SHP77 (cell line): ENCODE measurements at regions not wholly inside any gene's neighbourhood (a gene's known extent, or its start where the extent isn't known, plus 50 kb on each side); places are given as distances from the start of the nearest gene placed in this dataset.
"Not testable (repeated sequence)": the region's sequence is repeated elsewhere in the genome, so short reads cannot be mapped to it uniquely, and the experiment has no call there.

ENCODE experiments used
- DNase-seq, 2 experiments: peaks; one replicate each; lab custom pipeline; 2025; lab: John Stamatoyannopoulos, UW

- DNase-seq, result no peak
Measured at GRCh38 chr5:135157421-135158313, 123.6 kb upstream of the PITX1 start.

GRCh38 chr5:135156715-135157404, 122.8 kb upstream of the PITX1 start:
- peak; percentile 80 to 83 for DNase-seq

GRCh38 chr5:135156337-135156714, 122.3 kb upstream of the PITX1 start:
- no peak for DNase-seq

DNA sequence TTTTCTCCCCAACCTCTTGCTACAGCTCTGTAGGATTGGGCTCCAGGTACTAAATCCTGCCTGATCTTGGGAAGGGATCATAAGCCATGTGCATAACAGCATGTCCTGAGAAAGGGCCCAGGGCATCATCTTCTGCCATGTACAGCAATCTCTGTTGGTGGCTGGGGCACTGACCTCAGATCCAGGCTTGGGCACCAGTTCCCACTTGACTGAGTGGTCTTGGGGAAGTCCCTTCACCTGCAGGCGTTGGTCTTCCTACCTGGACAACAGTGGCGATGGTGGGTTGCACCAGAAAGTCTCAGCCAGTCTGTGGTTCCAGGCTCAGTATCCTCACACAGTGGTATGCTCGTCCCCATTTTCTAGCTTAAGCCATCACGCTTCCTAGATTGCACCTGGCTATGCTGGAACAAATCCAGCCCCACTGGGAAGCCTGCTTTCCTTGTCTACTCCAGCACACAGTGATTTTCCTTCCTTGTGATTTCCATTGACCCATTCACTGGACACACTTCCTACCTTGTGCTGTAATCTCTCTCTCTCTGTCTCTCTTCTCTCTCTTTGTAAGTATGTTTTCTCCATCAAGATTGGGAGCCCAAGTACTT, 121.7 kb upstream of the PITX1 start:
- DNase-seq, result peak; percentile 66 to 79

GRCh38 chr5:135154961-135155360, 120.9 kb upstream of the PITX1 start:
- DNase-seq, result no peak

DNA sequence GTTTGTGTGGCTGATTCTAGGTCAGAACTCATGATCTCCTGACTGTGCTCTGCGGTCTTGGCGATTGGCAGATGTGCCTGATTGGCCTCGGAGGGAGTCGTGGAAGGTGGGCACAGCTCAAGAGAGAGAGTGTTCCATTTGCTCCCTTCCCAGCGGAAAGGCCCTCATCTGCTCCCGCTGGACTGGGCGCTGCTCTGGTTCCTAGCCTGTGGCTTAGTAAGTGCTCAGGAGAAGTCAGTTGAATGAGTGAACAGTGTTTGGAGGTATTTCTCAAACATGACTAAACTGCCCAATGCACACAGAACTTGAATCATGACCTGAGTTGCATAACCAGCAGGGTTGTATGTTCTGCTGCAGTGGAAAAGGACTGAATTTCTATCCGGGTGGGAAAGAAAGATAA, 120.2 kb upstream of the PITX1 start:
- DNase-seq, result no peak

DNA sequence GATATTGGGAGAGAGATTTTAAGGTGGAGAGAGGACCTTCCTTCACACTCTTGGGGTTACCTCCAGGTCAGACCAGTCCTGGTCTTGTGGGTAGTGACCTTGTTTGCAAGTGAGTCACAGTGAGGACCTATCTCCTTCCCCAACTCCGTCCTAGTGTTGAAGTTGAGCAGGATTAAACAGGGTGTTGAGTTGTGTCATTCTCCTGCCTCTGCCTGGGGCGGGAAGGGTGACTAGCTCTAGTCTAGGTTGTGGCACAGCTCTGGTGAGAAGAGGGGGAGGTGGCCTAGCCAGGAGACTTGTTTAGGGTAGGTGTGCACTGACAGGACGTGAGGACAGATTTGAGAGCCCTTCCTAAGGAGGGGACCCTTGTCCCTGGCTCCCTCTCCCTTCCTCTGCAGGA, 119.6 kb upstream of the PITX1 start:
- DNase-seq, result no peak

- DNase-seq, result no peak
Measured at GRCh38 chr5:135153259-135153658, 119.2 kb upstream of the PITX1 start.

DNA sequence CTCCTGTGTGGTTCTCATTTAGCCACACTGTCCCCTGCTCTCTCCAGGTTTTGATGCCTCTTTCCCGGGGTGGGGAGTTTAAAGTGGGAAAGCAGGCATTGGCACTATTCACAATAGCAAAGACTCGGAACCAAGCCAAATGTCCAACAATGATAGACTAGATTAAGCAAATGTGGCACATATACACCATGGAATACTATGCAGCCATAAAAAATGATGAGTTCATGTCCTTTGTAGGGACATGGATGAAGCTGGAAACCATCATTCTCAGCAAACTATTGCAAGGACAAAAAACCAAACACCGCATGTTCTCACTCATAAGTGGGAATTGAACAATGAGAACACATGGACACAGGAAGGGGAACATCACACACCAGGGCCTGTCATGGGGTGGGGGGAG, 117.6 kb upstream of the PITX1 start:
- DNase-seq, result not testable (repeated sequence)

DNA sequence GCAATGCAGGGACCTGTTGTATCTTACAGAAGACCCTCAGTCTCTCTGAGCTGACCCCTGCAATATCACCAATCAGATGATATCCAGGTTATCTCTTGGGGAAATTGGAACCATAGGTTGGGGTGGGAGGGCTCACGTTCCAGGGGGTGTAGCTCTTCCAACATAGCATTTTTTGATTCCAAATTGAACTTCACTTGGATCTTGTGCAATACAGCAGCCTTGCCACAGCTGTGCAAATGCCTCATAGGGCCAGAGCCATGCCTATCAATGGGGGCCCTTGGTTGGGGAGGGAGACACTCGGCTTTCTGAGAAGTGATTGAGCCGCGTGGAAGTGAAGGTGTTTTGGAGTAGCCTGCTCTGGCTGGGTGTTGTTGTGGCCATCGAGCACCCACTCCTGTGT, 117.2 kb upstream of the PITX1 start:
- no peak for DNase-seq

DNA sequence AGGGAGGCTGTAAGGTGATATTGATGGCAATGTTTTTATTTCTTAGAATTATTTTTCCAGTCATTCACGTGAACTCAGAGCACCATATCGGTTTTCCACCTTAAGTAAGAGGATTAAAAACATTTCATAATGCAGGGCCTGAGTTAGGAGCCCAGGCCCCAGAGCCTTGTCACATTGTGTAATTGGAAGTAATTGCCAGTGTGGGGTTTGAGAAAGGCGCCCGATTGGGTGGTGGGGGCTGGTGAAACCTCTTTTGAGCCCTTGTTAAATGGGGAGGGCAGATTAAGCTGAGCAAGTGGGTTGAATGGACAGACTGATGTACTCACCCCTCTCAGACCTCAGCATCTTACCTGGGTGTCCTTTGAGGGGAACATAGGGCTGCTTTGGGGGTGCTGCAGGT, 116.7 kb upstream of the PITX1 start:
- DNase-seq, result no peak

DNA sequence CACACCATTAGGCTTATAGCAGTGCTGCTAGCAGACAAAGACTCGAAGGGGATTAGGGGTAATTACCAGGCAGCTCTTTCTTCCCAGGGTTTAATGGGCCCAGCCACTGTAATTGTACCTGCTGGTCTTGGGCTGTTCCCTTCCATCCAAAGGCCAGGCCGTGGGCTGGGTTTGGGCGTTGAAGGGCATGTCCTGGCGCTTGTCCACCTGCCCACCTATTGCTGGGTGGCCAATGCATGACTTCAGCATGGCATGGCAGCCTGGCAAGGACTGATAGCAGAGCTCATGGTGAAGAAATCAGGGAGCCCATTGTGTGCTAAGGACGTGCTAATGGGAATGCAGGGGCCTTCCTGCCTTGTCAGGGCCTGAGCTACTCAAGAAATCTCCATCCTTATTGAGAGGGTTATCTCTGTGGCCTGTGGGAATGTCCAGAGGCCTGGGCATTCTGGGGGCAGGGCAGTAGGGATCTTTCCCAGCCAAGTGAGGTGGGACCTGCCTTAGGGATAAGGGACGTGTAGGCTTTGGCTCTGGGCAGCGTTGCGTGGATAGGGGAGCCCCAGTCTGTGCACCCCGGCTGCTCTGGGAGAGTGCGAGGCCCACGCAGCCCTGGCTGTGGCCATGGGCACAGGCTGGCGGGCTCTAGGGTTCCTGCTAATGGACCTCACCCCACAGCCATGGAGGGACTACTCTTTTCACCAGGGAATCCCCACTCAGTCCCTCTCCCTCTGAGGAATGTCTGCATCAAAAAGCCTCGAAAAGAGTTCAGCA, 116.1 kb upstream of the PITX1 start:
- no peak for DNase-seq

DNA sequence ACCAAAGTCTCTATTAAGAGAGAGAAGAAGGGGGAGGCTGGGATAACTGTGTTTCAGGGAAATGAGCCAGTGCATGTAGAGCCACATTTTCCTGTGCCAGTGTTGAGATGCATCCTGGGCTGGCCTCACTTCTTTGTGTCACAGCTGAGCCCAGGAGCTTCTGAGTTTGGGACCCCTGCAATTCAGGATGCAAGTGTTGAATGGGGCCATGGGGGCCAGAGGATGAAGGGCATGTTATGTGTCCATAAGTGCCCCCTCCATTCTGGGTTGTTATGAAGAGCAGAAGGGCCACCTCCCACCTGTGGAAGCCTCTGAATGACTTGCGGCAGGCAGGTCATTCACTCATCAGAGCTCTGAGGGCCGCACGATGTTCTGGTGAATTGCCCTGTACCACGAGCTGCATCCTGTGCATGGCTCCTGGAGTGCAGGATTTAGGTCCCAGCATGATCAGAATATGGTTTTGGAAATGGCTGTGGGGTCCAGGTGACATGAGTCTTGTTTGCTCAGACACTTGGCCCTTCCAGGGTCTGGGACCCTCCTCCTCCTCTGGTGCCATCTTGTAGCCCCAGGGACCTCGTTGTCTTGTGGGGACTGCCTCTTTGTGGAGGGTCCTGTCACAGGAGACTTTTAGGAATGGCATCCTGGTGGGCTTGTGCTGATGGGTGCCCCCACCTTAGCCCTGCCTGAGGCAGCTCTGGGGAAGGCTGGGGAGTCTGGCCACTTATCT, 115.4 kb upstream of the PITX1 start:
- DNase-seq, result no peak

GRCh38 chr5:135147294-135148090, 113.5 kb upstream of the PITX1 start:
- DNase-seq, result no peak

GRCh38 chr5:135145985-135146384, 112.0 kb upstream of the PITX1 start:
- no peak for DNase-seq

DNA sequence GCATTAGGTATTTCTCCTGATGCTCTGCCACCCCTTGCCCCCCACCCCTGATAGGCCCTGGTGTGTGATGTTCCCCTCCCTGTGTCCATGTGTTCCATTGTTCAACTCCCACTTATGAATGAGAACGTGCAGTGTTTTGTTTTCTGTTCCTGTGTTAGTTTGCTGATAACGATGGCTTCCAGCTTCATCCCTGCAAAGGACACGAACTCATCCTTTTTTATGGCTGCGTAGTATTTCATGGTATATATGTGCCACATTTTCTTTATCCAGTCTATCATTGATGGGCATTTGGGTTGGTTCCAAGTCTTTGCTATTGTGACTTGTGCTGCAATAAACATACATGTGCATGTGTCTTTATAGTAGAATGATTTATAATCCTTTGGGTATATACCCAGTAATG, 109.7 kb upstream of the PITX1 start:
- DNase-seq, result not testable (repeated sequence)

DNA sequence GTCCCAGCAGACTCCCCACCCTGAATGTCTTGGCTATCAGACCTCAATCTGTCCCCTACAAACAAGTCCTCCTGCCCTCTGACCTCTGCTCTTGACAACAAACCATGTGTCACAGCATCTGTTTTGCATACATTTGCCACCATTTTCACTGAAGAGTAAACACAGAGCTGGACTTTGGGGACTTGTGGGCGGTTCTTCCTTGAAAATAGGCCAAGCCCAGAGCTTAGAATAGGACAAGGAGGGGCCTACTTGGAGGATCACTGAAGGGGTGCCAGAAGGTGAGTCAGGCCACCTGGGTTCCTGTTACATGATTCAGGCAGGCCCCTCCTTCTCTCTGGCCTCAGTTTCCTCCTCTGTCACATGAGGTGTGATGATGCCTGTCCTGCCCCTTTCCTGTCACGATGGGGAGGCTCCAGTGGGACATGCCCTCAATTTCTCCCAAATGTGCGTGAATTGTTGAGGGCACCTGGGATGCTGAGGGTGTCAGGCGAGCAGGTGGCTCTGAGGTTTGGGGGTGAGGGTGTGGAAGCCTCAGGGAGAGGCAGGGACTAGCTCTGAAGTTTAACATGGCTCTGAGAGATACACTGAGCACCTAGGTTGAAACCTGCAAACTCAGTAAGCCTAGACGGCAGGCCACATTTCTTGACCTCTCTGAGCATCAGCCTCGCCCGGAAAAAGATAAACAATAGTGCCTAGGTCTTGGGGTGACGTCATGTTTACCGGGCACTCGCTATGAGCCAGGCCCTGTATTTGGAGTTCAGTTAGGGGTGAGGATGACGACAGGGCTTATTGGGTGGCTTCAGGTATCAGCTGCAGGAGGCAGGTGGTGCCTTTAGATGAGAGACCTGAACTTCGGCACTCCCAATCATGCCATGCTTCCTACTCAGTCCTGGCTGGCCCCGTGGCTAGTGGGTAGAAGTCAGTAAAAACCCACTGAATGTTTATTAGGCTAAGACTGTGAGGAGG, 107.6 kb upstream of the PITX1 start:
- DNase-seq, result peak; percentile 83 to 91

- DNase-seq, result peak; percentile 41 to 69
Measured at GRCh38 chr5:135140446-135141204, 106.6 kb upstream of the PITX1 start.
